Esophagus muscularis mucosa (tissue), 3 donors: ENCODE measurements at regions not wholly inside any gene's neighbourhood (a gene's known extent, or its start where the extent isn't known, plus 50 kb on each side); places are given as distances from the start of the nearest gene placed in this dataset.

Experiments
- POLR2A ChIP-seq: fragments of 450-650 bp; IDR thresholded peaks from one replicate; pipeline ENCODE4 v1.6.1; 2017; ENCODE audit warnings: antibody characterized with exemption, moderate library complexity, mild to moderate bottlenecking, low read depth
- POLR2AphosphoS5 ChIP-seq, 2 donors: sonication (generic); formaldehyde crosslinking; IDR thresholded peaks; one replicate each; pipeline ENCODE4 v1.6.1; 2017; ENCODE audit warnings: antibody characterized with exemption in 2 of 2
- TF ChIP-seq, protein P1 (sequence below), 3 experiments: fragments of 200-600 bp in 2 of 3; fragments of 450-650 bp in 1 of 3; sonication (generic) in 2 of 3; IDR thresholded peaks; one replicate each; pipeline ENCODE4 v1.5.1; 2017 to 2019; ENCODE audit warnings: antibody characterized with exemption in 3 of 3, mild to moderate bottlenecking in 2 of 3, moderate library complexity in 1 of 3

DNA sequence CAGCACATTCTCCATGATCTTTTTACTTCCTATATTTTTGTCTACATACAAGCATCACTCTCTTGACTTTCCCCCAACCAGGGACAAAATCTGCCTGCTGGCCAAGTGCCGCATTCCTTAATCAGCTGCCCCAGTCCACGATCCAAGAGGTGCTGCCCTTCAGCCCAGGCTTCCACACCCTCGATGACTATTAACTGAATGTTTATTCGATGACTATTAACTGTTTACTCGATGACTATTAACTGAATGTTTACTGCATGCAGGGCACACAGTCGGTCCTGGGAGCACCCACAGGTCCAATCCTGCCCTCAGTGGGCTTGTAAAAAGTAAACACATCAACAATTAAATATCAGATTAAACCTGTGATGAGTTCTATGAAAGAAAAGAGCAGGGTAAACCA is 256.9 kb downstream of the ARRDC4 start:
- TF ChIP-seq, protein P1, sequence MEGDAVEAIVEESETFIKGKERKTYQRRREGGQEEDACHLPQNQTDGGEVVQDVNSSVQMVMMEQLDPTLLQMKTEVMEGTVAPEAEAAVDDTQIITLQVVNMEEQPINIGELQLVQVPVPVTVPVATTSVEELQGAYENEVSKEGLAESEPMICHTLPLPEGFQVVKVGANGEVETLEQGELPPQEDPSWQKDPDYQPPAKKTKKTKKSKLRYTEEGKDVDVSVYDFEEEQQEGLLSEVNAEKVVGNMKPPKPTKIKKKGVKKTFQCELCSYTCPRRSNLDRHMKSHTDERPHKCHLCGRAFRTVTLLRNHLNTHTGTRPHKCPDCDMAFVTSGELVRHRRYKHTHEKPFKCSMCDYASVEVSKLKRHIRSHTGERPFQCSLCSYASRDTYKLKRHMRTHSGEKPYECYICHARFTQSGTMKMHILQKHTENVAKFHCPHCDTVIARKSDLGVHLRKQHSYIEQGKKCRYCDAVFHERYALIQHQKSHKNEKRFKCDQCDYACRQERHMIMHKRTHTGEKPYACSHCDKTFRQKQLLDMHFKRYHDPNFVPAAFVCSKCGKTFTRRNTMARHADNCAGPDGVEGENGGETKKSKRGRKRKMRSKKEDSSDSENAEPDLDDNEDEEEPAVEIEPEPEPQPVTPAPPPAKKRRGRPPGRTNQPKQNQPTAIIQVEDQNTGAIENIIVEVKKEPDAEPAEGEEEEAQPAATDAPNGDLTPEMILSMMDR (IDR thresholded peaks at IDR 0.05), result no peak
- no peak for TF ChIP-seq POLR2A
- no peak for TF ChIP-seq POLR2AphosphoS5 (IDR thresholded peaks at IDR 0.05)
